H9 (cell line): ENCODE measurements at regions not wholly inside any gene's neighbourhood (a gene's known extent, or its start where the extent isn't known, plus 50 kb on each side); places are given as distances from the start of the nearest gene placed in this dataset.

Source experiments
- DNase-seq: peaks from one replicate; pipeline ENCODE4 v3.0.0-alpha.2; 2017
- H2AFZ ChIP-seq: one replicate; pipeline ENCODE4 v1.6.1; 2013; ENCODE audit warnings: mild to moderate bottlenecking, low read length, control low read depth, moderate library complexity
- H2AK5ac ChIP-seq: 2 replicates; pipeline ENCODE4 v1.6.1; 2013; ENCODE audit warnings: low read length, control low read depth, mixed read lengths; ENCODE audit not compliant: insufficient read length
- H2BK120ac ChIP-seq: one replicate; pipeline ENCODE4 v1.6.1; 2013; ENCODE audit warnings: low read depth, mild to moderate bottlenecking, low read length, control low read depth, inconsistent platforms; ENCODE audit not compliant: poor library complexity, severe bottlenecking
- H2BK12ac ChIP-seq: 2 replicates; pipeline ENCODE4 v1.6.1; 2013; ENCODE audit warnings: low read length, control low read depth, mixed read lengths, low read depth; ENCODE audit not compliant: insufficient read length
- H2BK15ac ChIP-seq: 2 replicates; pipeline ENCODE4 v1.6.1; 2013; ENCODE audit warnings: low read depth, low read length, control low read depth
- H2BK20ac ChIP-seq: one replicate; pipeline ENCODE4 v1.6.1; 2013; ENCODE audit warnings: low read depth, mild to moderate bottlenecking, low read length, control low read depth, inconsistent platforms; ENCODE audit not compliant: poor library complexity, severe bottlenecking
- H2BK5ac ChIP-seq: 2 replicates; pipeline ENCODE4 v1.6.1; 2013; ENCODE audit warnings: low read length, control low read depth, mixed read lengths; ENCODE audit not compliant: insufficient read length
- H3K14ac ChIP-seq: 2 replicates; pipeline ENCODE4 v1.6.1; 2013; ENCODE audit warnings: low read length, control low read depth; ENCODE audit not compliant: insufficient read depth
- H3K18ac ChIP-seq: 2 replicates; pipeline ENCODE4 v1.6.1; 2013; ENCODE audit warnings: low read depth, mild to moderate bottlenecking, mixed read lengths, low read length, control low read depth; ENCODE audit not compliant: insufficient read length
- H3K23ac ChIP-seq: 2 replicates; pipeline ENCODE4 v1.6.1; 2013; ENCODE audit warnings: low read length, control low read depth, mixed read lengths, low read depth; ENCODE audit not compliant: insufficient read length
- H3K23me2 ChIP-seq: 2 replicates; pipeline ENCODE4 v1.6.1; 2013; ENCODE audit warnings: low read depth, mild to moderate bottlenecking, mixed read lengths, low read length, control low read depth; ENCODE audit not compliant: insufficient read length, poor library complexity, severe bottlenecking
- H3K27ac ChIP-seq: 2 replicates; pipeline ENCODE4 v1.5.1; 2013; ENCODE audit warnings: low read length, control low read depth, mixed read lengths, low read depth; ENCODE audit not compliant: insufficient read length
- H3K27me3 ChIP-seq: 2 replicates; pipeline ENCODE4 v1.6.1; 2013; ENCODE audit warnings: low read length, control low read depth, inconsistent platforms; ENCODE audit not compliant: insufficient read depth
- H3K4ac ChIP-seq: 2 replicates; pipeline ENCODE4 v1.6.1; 2013; ENCODE audit warnings: low read depth, mild to moderate bottlenecking, control low read depth, inconsistent platforms, low read length, moderate library complexity
- H3K4me1 ChIP-seq: 2 replicates; pipeline ENCODE4 v1.6.1; 2013; ENCODE audit warnings: low read length, control low read depth, inconsistent platforms; ENCODE audit not compliant: insufficient read depth
- H3K4me2 ChIP-seq: 2 replicates; pipeline ENCODE4 v1.6.1; 2013; ENCODE audit warnings: low read length, control low read depth, mixed read lengths; ENCODE audit not compliant: insufficient read length, insufficient read depth
- H3K56ac ChIP-seq: 2 replicates; pipeline ENCODE4 v1.6.1; 2013; ENCODE audit warnings: low read depth, mild to moderate bottlenecking, mixed read lengths, low read length, control low read depth; ENCODE audit not compliant: insufficient read length
- H3K79me1 ChIP-seq: 2 replicates; pipeline ENCODE4 v1.6.1; 2013; ENCODE audit warnings: low read depth, mild to moderate bottlenecking, moderate library complexity, low read length, control low read depth, inconsistent platforms; ENCODE audit not compliant: insufficient read depth, poor library complexity, severe bottlenecking
- H3K79me2 ChIP-seq: 2 replicates; pipeline ENCODE4 v1.6.1; 2013; ENCODE audit warnings: low read length, control low read depth, inconsistent platforms; ENCODE audit not compliant: insufficient read depth
- H3K9ac ChIP-seq: 2 replicates; pipeline ENCODE4 v1.6.1; 2013; ENCODE audit warnings: low read length, control low read depth, mixed read lengths; ENCODE audit not compliant: insufficient read length; ENCODE audit errors: extremely low read depth
- H3K9me3 ChIP-seq: one replicate; pipeline ENCODE4 v1.6.1; 2013; ENCODE audit warnings: low read depth, low read length, inconsistent platforms; ENCODE audit not compliant: control insufficient read depth
- H3T11ph ChIP-seq: one replicate; pipeline ENCODE4 v1.6.1; 2013; ENCODE audit warnings: mild to moderate bottlenecking, low read length, control low read depth, inconsistent platforms
- H4K20me1 ChIP-seq: one replicate; pipeline ENCODE4 v1.6.1; 2013; ENCODE audit not compliant: control insufficient read depth, insufficient read length, insufficient read depth
- H4K5ac ChIP-seq: 2 replicates; pipeline ENCODE4 v1.6.1; 2013; ENCODE audit warnings: low read depth, mild to moderate bottlenecking, mixed read lengths, low read length, control low read depth; ENCODE audit not compliant: insufficient read length
- H4K8ac ChIP-seq: replicated peaks from 2 replicates; pipeline ENCODE4 v1.6.1; 2013; ENCODE audit warnings: low read length, control low read depth, mixed read lengths, low read depth; ENCODE audit not compliant: insufficient read length
- H4K91ac ChIP-seq: 2 replicates; pipeline ENCODE4 v1.6.1; 2013; ENCODE audit warnings: low read depth, mild to moderate bottlenecking, moderate library complexity, mixed read lengths, low read length, control low read depth; ENCODE audit not compliant: insufficient read length
- H3K27ac Mint-ChIP-seq, 3 experiments: 2 replicates in 2 of 3; 3 replicates in 1 of 3; pipeline ENCODE4 v1.8.0; 2020 to 2021; ENCODE audit warnings: mixed read lengths in 3 of 3, mild to moderate bottlenecking in 1 of 3, moderate library complexity in 1 of 3
- H3K27me3 Mint-ChIP-seq: 2 replicates; pipeline ENCODE4 v1.8.0; 2021; ENCODE audit warnings: low read depth, mild to moderate bottlenecking, moderate library complexity, mixed read lengths
- H3K36me3 Mint-ChIP-seq, 3 experiments: 2 replicates in 2 of 3; 3 replicates in 1 of 3; pipeline ENCODE4 v1.8.0; 2020 to 2021; ENCODE audit warnings: low read depth in 3 of 3, mixed read lengths in 3 of 3; ENCODE audit not compliant: insufficient read depth in 1 of 3
- H3K4me1 Mint-ChIP-seq, 2 experiments: 2 replicates each; pipeline ENCODE4 v1.8.0; 2020; ENCODE audit warnings: mixed read lengths in 2 of 2
- H3K4me3 Mint-ChIP-seq, 2 experiments: 2 replicates in 1 of 2; 3 replicates in 1 of 2; pipeline ENCODE4 v1.8.0; 2020 to 2021; ENCODE audit warnings: mild to moderate bottlenecking in 2 of 2, mixed read lengths in 2 of 2, moderate library complexity in 1 of 2
- H3K9me3 Mint-ChIP-seq, 2 experiments: 2 replicates in 1 of 2; 3 replicates in 1 of 2; pipeline ENCODE4 v1.8.0; 2020; ENCODE audit warnings: mild to moderate bottlenecking in 2 of 2, mixed read lengths in 2 of 2, moderate library complexity in 1 of 2
- whole genome bisulfite sequencing: extraction: QIAGEN DNeasy Blood & Tissue Kit; methylation state at CpG from one replicate; pipeline ENCODE4 v1.1.7; 2013; ENCODE audit warnings: missing lambda C conversion rate, low lambda C conversion rate, mixed read lengths; ENCODE audit not compliant: insufficient read length; ENCODE audit errors: extremely low coverage; 5-methylcytosine and 5-hydroxymethylcytosine counted together
- TF ChIP-seq, protein P1 (sequence below): fragments of 200-600 bp; sonication (generic); conservative IDR thresholded peaks from 3 replicates; pipeline ENCODE4 v1.8.0; 2021; ENCODE audit warnings: antibody characterized with exemption, mild to moderate bottlenecking

DNA sequence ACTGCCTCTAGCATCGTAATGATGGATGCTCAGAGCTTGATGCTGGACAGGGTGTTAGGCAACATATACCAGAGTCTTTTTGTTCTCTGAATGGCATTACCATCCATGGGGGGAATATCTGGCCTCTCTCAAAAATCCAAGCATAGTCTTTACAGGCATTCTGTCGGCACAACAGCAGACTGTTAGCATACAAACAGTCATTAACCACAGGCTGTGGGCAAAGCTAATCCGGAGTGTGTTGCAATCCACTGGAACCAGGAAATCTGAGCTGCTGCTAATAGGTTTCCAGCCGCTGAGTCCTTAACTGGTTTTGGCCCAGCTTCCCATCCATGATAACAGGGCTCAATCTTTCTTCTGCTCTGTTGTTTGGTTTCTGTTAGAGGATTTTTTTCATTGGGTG lies 371.9 kb downstream of the HS3ST3B1 start:
- Histone ChIP-seq H4K8ac (no peak overlapping the region), H3K4me1 (no peaks in the 10 kb centered on the region), H2BK20ac (no peak overlapping the region), H3K18ac (no peak overlapping the region), H3K56ac (no peak overlapping the region), H2AFZ (no peak overlapping the region), H4K91ac (no peak overlapping the region), H3K4ac (no peak overlapping the region), H3K79me1 (no peaks in the 10 kb centered on the region), H2BK5ac (no peak overlapping the region), H2BK15ac (no peak overlapping the region), H2BK12ac (no peak overlapping the region), H3K27me3 (no peaks in the 10 kb centered on the region), H3K4me2 (no peak overlapping the region), H2BK120ac (no peak overlapping the region), H3K23ac (no peak overlapping the region), H2AK5ac (no peak overlapping the region), H3K23me2 (no peaks in the 10 kb centered on the region), H3K9me3 (no peaks in the 10 kb centered on the region), H3K14ac (no peak overlapping the region), H3K79me2 (no peaks in the 10 kb centered on the region), H3T11ph (no peak overlapping the region), H3K27ac (no peak overlapping the region), H4K5ac (no peak overlapping the region), H3K9ac (no peak overlapping the region), H4K20me1 (no peaks in the 10 kb centered on the region)
- TF ChIP-seq, protein P1, sequence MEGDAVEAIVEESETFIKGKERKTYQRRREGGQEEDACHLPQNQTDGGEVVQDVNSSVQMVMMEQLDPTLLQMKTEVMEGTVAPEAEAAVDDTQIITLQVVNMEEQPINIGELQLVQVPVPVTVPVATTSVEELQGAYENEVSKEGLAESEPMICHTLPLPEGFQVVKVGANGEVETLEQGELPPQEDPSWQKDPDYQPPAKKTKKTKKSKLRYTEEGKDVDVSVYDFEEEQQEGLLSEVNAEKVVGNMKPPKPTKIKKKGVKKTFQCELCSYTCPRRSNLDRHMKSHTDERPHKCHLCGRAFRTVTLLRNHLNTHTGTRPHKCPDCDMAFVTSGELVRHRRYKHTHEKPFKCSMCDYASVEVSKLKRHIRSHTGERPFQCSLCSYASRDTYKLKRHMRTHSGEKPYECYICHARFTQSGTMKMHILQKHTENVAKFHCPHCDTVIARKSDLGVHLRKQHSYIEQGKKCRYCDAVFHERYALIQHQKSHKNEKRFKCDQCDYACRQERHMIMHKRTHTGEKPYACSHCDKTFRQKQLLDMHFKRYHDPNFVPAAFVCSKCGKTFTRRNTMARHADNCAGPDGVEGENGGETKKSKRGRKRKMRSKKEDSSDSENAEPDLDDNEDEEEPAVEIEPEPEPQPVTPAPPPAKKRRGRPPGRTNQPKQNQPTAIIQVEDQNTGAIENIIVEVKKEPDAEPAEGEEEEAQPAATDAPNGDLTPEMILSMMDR = no peak
- DNase-seq = no peak
- WGBS = no CpG with 5 or more reads among the region's 4 CpGs
- H3K4me1 Mint-ChIP-seq = peaks cover 7% of the 10 kb centered on the region in 2 experiments
- peaks cover 0 to 4% (median 0%) of the 10 kb centered on the region in 3 experiments; a peak in 3 of 7 replicates for H3K36me3 Mint-ChIP-seq
- peaks cover 7 to 9% of the 10 kb centered on the region in 2 experiments; a peak in 3 of 5 replicates for H3K9me3 Mint-ChIP-seq
- no peak overlapping the region for H3K4me3 Mint-ChIP-seq
- no peak overlapping the region for H3K27ac Mint-ChIP-seq
- H3K27me3 Mint-ChIP-seq = peaks cover 2% of the 10 kb centered on the region; the same call in 1 of the 2 replicates
